NCI-H1694 (cell line): ENCODE measurements at regions not wholly inside any gene's neighbourhood (a gene's known extent, or its start where the extent isn't known, plus 50 kb on each side); places are given as distances from the start of the nearest gene placed in this dataset.

ENCODE experiments used
- DNase-seq: peaks from one replicate; lab custom pipeline; 2025; lab: John Stamatoyannopoulos, UW

- no peak for DNase-seq
Measured at GRCh38 chr10:64209561-64209960, 688.4 kb downstream of the REEP3 start.

- DNase-seq = no peak
Measured at GRCh38 chr10:64210211-64210610, 689.0 kb downstream of the REEP3 start.

- DNase-seq = no peak
Measured at GRCh38 chr10:64211466-64211865, 690.3 kb downstream of the REEP3 start.

GRCh38 chr10:64215088-64215487 lies 693.9 kb downstream of the REEP3 start:
- DNase-seq = no peak

GRCh38 chr10:64219271-64220025 lies 698.2 kb downstream of the REEP3 start:
- no peak for DNase-seq

GRCh38 chr10:64234489-64234888 lies 713.3 kb downstream of the REEP3 start:
- DNase-seq = no peak

- DNase-seq = no peak
Measured at GRCh38 chr10:64257704-64258103, 736.5 kb downstream of the REEP3 start.

- DNase-seq = no peak
Measured at GRCh38 chr10:64261092-64261491, 739.9 kb downstream of the REEP3 start.

GRCh38 chr10:64261676-64262075 lies 740.5 kb downstream of the REEP3 start:
- no peak for DNase-seq

- no peak for DNase-seq
Measured at GRCh38 chr10:64265961-64266360, 744.8 kb downstream of the REEP3 start.

- DNase-seq = no peak
Measured at GRCh38 chr10:64271508-64271907, 750.3 kb downstream of the REEP3 start.

GRCh38 chr10:64271983-64272382 lies 750.8 kb downstream of the REEP3 start:
- no peak for DNase-seq

GRCh38 chr10:64275001-64275400 lies 753.8 kb downstream of the REEP3 start:
- no peak for DNase-seq

GRCh38 chr10:64275774-64276173 lies 754.6 kb downstream of the REEP3 start:
- DNase-seq = no peak

GRCh38 chr10:64277536-64277935 lies 756.3 kb downstream of the REEP3 start:
- no peak for DNase-seq

GRCh38 chr10:64283621-64284020 lies 762.4 kb downstream of the REEP3 start:
- DNase-seq = no peak

GRCh38 chr10:64286533-64286932 lies 765.3 kb downstream of the REEP3 start:
- DNase-seq = no peak

- DNase-seq = no peak
Measured at GRCh38 chr10:64288404-64288803, 767.2 kb downstream of the REEP3 start.

- no peak for DNase-seq
Measured at GRCh38 chr10:64303566-64303965, 782.4 kb downstream of the REEP3 start.

GRCh38 chr10:64306729-64307327 lies 785.6 kb downstream of the REEP3 start:
- DNase-seq = no peak

GRCh38 chr10:64312876-64313275 lies 791.7 kb downstream of the REEP3 start:
- no peak for DNase-seq

- DNase-seq = no peak
Measured at GRCh38 chr10:64313967-64314366, 792.8 kb downstream of the REEP3 start.

- no peak for DNase-seq
Measured at GRCh38 chr10:64316416-64316815, 795.2 kb downstream of the REEP3 start.

- DNase-seq = no peak
Measured at GRCh38 chr10:64316833-64317232, 795.6 kb downstream of the REEP3 start.
